Activated CD4-positive, alpha-beta T cell treated with anti-CD3 and anti-CD28 coated beads, Interleukin-2, Interleukin-6, amounts not matched to agents 100 ng/mL and 50 ng/mL, durations not matched to agents 16 hours and 8 hours (primary cell): ENCODE measurements at regions not wholly inside any gene's neighbourhood (a gene's known extent, or its start where the extent isn't known, plus 50 kb on each side); places are given as distances from the start of the nearest gene placed in this dataset.
"Not testable (repeated sequence)": the region's sequence is repeated elsewhere in the genome, so short reads cannot be mapped to it uniquely, and the experiment has no call there.

ENCODE experiments used
- DNase-seq: peaks from one replicate; pipeline ENCODE4 v3.0.0-alpha.2; 2020

DNA sequence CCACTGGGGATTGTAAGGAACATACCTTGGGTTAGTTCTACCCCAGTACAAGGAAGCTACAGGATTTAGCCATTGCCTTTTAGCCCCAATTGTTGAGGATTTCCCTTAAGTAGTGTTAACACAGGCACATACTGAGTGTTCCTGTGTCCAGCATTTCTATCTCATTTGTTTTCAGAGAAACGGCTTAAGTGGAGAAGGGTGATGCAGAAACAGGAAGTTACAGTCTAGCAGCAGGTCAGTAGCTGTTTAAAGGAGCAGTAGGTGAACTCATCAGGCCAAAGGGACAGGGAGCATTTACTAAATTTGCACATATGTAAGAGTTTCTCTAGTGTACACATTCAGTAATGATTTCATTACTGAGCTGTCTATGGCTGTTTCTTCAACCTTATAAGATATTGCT, 644.2 kb upstream of the GJE1 start:
- no peak for DNase-seq

DNA sequence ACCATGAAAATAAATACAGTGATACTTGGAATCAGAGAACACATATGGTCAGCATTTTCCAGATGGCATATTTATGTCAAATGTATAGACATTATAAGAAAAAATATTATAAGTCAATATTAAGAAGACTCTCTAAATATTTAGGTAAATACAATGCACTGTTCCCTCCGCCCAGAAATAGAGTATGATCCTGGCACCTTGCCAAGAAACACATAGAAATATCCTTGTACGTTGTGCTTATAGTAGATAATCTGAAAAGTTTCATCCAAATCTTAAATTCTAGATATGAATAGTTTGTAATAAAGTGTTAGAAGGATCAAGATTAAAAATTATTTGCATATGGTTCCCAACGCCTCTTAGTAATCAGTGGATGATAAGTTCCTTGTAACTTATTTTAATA, 645.8 kb upstream of the GJE1 start:
- DNase-seq, result no peak

DNA sequence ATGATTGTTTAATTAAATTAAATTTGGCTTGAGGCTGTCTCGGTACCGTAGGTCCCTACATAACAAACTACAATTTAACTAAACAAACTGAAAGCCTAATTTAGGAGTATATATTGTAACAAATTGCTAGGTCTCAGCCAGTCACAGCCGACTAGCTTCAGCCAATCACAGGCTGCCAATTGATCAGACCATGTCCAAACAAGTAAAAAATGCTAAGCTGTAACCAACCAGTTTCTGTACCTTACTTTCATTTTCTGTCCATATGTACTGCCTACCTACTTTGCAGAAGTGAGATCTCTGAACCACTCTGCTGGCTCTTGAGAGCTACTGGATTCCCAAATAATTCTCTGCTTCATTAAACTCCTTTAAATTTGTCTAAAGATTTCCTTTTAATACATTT, 648.0 kb upstream of the GJE1 start:
- peak; percentile 47 for DNase-seq

DNA sequence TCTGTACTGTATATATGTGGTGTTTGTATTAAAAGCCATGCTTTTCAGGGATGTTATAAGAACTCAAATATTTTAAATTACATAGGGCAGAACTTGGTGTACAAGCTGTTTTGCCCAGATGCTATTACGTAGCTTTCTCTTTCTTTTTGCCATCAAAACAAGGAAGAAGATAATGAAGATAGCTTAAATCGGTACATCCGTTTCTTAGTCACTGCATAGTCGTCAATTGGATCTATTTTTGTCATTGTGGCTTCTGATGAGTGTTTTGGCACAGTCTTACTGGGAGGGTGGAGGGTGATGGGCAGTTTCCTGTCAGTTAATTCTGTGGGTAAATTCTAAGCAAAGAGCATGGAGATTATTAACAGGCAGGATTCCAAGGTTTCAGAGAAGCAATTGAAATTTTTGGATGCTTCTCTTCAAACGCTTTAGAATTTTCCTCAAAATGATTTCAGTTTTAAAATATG, 649.1 kb upstream of the GJE1 start:
- peak; percentile 85 for DNase-seq

DNA sequence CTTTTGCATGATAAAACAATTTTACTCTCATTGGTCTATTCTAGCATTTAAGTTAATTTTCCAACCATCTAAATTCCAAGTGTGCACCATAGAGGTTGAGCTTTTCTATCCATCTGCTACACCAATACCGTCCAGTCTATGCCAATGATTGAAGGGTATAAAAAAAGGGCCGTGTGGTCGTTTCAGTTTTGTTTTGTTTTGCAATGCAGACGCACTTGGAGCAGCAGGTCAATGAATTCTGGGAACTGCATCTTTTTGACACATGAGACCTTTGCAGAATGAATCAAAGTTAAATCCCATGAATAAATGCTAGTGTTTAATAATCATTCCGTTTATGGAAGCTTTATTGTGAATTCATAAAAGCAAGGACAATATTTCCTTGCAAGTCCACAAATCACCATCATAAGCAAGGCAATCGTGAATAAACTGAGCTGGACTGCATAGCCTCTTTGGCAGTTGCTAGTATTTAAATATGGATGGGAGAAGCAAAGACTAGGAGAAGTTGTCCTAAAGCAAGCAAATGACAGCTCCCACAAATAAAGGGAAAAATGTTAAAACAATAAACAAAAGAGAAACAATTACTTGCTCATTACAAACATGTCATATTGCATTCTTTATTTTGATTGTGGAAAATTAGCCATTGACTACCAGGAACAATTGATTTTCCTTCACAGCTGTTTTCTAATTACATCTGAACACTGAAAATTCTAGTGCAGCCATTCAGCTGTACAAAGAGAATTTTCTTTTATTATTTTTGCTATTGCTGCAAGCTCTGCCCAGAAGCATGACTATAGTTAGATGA, 649.7 kb upstream of the GJE1 start:
- DNase-seq, result peak; percentile 15

DNA sequence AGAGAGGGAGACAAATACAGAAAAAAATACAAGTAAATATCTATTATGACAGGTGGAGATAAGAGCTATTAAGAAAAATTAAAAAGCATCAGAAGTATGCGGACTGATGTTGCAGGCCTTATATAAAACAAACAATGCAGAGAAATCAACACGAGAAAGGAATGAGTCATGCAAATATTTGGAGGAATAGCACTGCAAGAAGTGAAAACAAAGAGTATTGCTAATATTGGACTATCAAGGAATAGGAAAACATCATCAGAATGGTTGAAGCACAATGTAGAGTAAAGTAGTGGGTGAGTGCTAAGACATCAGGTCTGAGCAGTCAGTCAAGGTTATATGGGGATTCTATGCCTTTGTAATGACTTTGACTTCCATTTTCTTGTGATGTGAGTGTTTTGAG, 657.5 kb upstream of the GJE1 start:
- no peak for DNase-seq

DNA sequence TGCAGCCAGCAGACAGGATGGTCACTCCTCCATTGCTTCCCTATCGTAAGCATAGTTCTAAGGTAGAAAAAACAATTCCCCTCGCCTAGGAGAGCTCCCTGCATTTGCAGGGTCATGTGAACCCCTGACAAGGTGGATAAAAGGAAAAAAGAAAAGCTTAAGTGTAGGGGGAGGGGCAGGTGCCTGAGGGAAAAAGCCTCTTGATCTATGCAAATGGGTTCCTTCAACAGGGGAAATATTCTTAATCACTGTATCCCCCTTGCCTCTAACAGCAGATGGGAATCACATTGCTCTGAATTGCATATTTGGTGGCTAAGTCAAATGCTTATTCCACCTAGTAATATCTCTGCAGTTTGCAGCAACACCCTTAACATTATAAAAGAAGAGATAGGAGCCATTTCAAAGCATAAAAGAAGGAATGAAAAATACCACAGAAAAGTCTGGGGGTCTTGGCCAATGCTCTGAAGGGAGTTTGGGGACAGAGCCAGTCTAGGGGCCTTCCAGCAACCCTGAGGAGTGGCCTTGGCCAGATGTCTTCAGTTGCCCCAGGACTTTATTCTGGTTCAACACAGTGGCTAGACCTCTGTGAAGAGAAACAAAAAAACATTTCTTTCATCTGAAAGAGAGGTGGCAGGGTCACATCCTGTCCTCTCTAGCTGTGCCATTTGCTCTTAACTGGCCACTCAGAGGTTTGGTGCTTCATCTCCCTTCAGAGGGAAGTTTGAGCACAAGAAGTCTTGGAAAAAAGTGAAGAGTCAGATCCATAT, 660.4 kb upstream of the GJE1 start:
- no peak for DNase-seq

DNA sequence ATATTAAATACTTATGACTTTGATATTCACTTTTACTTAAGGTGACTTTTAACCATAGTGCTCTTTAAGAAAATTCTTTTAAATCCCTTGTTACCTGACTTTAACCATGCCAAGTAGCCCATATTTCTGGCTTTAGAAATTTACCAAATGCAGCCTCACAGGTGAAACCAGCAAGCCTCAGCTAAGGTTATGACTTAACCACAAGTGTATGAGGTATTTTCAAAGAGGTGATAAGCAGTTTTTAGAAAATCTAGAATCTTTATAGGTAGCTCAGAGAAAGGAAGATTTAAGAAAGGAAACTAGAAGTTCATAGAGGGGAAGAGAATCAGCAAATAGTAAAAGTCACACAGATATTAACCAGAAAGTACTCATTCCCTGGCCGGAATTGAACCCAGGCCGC, 661.9 kb upstream of the GJE1 start:
- no peak for DNase-seq

DNA sequence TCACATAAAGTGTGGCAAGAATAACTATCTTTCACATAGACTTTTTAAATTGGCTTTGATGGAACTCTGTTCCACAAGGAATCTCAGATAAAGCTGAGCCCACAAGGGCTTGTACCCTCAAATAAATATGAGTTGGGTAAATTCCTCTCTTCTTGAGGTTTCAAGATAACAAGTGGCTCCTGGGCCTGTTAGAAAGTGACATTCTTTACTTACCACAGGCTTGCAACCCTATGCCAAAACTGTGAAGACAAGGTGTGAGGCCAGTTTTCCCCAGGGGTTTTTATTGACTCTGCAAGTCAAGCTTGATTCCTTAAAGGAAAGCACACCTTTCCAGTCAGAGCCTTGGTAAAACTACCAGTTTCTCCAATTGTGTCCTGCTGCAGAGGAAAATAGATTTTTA, 664.8 kb upstream of the GJE1 start:
- no peak for DNase-seq

DNA sequence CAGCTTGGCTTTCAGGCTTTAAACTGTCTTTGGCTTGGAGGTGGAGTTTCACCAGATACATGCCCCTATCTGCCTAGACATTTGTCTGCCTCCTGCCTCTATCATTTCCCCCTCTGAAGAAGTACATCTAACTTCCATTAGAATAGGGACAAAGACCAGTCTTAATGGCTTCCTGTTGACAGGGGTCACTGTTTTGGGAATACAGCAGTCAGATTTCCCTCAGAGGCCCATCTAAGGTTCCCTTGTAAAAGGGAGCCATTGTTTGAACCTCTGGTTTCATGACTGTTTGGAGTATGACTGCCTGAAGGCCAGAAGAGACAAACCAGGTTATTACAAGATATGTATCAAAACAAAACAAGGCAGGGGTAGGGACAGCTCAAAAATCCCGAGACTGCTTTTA, 665.7 kb upstream of the GJE1 start:
- no peak for DNase-seq

DNA sequence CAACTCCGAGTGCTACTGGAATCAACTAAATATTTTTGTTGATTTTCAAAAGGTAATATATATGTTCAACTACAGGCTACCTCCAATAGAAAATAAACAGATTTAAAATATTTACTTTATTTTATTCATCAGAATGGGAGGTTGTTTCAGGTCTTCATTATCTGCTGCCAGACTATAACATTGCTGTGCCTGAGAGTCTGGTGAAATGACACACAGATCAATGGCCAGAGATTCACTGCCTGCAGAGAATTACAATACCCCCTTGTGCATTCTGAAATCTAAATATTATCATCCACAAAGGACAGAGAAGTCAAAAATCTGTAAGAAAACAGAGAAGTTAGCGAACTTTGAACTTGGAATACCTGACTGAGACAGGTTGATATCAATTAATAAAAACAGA, 667.8 kb upstream of the GJE1 start:
- DNase-seq, result no peak

DNA sequence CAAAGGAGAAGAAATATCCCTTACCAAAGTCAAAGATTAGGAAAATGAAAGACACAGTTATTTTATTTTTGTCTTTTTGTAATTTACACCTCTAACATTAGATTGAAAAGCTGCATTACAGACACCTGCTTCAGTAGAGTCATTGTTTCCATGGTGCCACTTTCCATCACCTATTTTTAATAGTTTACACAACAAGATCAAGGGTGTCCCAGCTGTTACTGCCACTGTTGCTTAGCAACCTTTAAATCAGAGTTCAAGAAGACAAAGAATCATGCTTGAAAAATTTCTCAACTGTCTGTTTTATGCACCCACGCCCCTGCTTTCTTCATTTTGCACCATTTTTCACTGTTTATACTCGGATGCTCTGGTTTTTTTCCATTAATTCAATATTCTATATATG, 668.2 kb upstream of the GJE1 start:
- DNase-seq, result no peak

DNA sequence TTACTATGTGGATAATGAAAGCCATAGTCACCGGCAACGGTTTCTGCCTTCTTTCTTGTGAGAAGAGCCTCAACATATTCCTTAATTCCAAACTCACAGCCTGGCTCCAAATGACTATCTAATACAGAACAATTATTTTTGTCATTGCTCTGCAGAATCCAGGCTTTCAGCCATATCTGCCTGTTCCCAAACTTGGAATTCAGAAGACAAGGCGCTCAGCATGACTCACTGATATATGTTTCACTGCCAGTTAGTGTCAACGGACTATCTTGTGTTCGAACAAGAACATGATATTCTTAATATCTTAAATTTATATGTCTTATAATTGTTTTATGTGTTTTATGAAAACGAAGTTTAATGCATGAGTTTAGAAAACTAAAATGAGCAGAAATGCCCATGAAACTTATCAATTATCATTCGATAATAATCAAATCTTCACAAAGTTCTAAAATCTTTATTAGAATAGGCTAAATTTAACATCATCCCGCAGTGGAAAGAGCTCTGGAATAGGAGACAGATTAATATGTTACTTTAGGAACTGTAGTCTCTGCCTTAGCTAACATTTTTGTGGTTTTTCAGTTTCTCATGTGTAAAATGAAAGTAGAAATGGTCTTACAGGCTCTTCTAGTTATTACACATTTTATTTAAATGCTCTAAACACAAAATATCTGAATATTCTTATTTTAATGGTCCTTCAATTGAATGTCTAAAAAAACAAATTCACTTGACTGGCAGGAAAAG, 669.3 kb upstream of the GJE1 start:
- DNase-seq, result peak; percentile 3

DNA sequence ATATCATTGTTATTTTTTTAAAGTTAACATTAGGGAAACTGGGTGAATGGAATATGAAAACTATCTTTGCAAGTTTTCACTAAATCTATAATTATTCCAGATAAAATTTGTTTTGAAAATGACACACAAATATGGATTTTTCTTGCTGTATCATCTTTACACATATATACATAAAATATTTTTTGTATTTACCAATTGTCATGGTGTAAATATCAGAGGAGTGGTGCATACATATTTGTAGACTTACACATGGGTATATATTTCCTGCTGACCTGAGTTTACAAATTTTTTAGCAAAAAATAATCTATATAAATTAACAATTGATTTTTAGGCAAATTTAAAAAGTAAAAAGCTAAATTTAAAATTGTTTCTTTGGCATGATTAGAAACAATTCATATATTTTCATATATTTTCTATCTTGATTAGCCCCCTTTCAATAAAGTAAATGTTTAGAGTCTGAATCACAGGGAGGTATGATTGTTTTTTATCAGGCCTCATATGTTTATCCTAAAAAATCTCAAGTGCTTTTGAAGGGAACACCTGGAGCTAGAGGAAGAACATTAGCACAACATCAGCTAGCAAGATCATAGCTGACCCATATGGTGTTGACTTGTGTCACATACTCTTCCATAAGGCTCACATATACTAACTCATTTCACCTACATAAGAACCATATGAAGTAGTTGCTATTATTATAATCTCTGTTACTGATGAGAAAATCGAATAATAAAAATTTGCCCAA, 671.8 kb upstream of the GJE1 start:
- no peak for DNase-seq

DNA sequence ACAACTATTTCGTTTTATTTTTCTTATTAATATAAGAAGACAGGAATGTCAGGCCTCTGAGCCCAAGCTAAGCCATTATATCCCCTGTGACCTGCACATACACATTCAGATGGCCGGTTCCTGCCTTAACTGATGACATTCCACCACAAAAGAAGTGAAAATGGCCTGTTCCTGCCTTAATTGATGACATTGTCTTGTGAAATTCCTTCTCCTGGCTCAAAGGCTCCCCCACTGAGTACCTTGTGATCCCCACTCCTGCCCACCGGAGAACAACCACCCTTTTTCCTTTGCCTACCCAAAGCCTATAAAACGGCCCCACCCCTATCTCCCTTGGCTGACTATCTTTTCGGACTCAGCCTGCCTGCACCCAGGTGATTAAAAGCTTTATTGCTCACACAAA, 672.5 kb upstream of the GJE1 start:
- not testable (repeated sequence) for DNase-seq

DNA sequence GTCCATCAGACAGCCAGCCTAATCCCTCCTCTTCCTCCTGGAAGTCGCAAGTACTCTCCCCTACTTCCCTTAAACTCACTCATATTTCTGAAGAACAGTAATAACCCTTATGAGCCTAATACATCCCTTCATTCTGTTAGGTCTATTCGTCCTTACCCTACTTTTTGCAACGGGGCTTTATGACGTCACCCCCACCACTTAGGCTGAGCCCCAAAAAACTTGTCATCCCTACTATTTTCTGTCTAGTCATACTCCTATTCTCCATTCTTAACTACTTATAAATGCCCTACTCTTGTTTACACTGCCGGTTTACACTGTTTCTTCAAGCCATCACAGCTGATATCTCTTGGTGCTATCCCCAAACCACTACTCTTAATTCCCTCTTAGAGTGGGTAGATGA, 674.7 kb upstream of the GJE1 start:
- not testable (repeated sequence) for DNase-seq

DNA sequence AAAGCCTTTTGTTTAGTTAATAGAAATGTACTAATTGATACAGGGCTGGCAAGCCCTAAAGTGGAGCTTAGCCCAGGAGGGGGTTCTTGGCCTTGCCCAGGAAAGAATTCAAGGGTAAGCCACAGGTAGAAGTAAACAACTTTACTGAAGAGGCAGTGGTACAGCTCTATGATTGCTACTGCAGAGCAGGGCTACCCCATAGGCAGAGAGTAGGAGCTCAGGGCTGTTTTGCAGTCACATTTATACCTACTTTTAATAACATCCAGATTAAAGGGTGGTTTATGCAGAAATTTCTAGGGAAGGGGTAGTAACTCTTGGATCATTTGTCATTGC, 680.4 kb upstream of the GJE1 start:
- DNase-seq, result no peak

DNA sequence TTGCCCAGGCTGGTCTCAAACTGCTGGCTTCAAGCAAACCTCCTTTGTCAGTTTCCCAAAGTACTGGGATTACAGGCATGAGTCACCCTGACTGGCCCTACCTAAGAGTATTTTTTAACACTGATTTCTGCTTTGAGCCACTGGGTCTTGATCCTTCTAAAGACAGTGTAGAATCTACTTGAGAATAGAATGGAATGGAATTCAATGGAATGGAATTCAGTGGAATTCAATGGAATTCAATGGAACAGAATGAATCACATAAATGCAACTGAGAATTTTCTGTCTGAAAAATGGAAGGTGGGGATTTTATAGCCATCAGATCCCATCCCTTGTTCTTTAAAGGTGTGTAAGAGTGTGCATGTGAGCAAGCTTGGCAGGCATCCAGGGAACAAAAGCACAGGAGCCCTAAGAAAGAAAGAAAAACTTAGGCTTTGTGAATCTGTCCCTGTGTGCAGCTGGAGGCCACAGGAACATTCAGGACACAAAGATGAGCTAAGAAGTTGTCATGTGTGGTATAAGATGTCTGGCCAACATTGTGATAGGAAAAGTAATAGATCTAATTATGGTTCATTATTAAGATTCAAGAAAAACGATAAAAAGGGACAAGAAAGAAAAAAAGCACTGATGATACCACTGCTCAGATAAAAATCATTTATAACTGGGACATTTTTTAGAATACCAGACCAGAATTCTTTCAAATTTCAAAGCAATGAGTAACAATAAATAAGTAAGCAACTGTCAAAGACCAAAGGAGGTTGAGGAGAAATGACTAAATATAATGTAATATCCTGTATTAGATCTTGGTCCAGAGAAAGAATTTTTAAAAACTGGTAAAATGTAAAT, 681.0 kb upstream of the GJE1 start:
- no peak for DNase-seq

DNA sequence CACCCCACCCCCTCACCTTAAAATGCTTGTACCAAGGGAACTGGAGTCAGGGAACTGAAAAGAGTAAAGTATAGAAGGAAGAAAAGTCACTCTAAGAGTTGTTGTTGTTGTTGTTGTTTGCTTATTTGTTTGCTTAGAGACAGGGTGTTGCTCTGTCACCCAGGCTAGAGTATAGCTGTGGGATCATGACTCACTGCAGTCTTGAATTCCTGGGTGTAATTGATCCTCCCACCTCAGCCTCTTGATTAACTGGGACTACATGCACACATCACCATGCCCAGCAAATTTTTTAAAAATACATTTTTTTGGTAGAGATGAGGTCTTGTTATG, 681.6 kb upstream of the GJE1 start:
- DNase-seq, result no peak

DNA sequence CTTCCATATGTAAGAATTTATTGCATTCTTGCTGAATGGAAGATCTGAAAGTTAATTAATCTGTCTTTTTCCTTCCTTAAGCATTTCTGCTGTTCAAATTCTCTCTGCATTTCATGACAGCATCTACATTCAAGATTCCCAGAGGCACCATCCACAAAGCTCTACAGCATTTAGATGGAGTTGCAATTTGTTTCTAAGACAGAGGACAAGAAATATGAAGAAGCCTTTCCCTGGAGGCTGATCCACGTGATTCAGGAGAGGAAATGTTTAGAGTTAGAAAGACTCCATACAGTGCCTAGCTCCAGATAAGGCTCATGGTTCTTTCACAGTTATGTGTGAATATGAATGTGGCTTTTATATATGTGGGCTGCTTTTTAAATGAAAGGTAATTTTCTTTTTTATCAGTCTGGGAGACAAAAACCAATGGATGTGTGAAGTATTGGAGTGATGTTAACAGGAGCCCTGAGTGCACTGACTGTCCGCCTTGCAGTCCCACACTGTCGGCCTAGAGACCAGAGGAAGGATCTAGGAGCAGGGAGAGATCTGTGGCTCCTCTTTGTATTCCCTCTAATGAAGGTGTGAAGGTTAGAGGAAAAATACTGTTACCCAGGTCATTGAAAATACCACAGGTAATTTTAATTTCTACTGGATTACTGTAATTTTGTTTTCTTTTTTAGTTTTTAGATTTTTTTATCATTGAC, 686.6 kb upstream of the GJE1 start:
- DNase-seq, result no peak

DNA sequence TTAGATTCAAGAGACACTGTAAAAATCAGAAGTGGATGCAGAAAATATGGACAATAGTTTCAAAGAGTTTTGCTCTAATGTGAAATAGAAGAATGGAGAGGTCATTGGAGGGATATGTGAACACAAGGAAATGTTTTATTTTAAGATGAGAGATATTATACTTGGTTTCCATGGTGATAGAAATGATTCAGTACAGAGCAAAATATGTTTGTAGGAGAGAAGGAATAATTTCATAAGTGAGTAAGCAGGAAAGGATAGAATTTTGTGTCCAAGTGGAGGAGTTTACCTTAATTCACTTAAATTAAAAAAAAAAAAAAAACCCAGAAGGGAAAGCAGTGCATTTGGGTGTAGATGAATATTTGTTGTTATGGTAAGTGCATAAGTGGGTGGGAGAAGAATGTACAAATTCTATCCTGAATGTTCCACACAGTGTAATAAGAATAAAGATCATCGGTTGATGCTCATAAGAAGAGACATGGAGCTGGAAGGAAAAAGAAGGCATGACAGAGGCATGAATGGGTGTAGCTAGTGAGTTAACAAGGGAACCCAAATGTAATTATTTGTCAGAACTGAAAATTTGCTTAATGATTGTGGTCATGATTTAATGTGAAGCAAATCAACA, 688.9 kb upstream of the GJE1 start:
- no peak for DNase-seq
